Neuron (in vitro differentiated cells): ENCODE measurements at regions not wholly inside any gene's neighbourhood (a gene's known extent, or its start where the extent isn't known, plus 50 kb on each side); places are given as distances from the start of the nearest gene placed in this dataset.
A peak's percentile ranks its signal among the peaks of the same experiment; 100 is the strongest.
"Not testable (repeated sequence)": the region's sequence is repeated elsewhere in the genome, so short reads cannot be mapped to it uniquely, and the experiment has no call there.

ENCODE experiments used
- H2AFZ ChIP-seq: one replicate; pipeline ENCODE4 v1.6.1; 2013; ENCODE audit warnings: low read depth, mild to moderate bottlenecking, inconsistent platforms, low read length, moderate library complexity
- H3K27me3 ChIP-seq: one replicate; pipeline ENCODE4 v1.6.1; 2013; ENCODE audit warnings: low read length; ENCODE audit not compliant: insufficient read depth
- H3K36me3 ChIP-seq: one replicate; pipeline ENCODE4 v1.6.1; 2013; ENCODE audit warnings: low read length; ENCODE audit not compliant: insufficient read depth
- H3K4me1 ChIP-seq: one replicate; pipeline ENCODE4 v1.6.1; 2013; ENCODE audit warnings: low read length; ENCODE audit not compliant: insufficient read depth
- H3K4me3 ChIP-seq: 2 replicates; pipeline ENCODE4 v1.5.1; 2013; ENCODE audit warnings: mild to moderate bottlenecking, low read length, moderate library complexity
- H3K9me3 ChIP-seq: one replicate; pipeline ENCODE4 v1.6.1; 2013; ENCODE audit warnings: low read length

DNA sequence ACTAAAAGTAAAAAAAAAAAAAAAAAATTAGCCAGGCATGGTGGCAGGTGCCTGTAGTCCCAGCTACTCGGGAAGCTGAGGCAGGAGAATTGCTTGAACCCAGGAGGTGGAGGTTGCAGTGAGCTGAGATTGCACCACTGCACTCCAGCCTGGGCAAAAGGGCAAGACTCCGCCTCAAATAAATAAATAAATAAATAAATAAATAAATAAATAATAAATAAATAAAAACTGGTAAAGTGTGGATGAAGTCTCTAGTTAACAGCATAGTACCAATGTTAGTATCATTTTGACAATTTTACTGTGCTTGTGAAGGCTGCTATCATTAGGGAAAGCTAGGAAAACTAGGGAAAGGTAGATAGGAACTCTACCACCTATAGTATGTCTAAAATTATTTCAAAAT is 581.0 kb upstream of the ID4 start:
- not testable (repeated sequence) for H2AFZ ChIP-seq, H3K9me3 ChIP-seq, H3K27me3 ChIP-seq, H3K36me3 ChIP-seq, H3K4me1 ChIP-seq, H3K4me3 ChIP-seq

DNA sequence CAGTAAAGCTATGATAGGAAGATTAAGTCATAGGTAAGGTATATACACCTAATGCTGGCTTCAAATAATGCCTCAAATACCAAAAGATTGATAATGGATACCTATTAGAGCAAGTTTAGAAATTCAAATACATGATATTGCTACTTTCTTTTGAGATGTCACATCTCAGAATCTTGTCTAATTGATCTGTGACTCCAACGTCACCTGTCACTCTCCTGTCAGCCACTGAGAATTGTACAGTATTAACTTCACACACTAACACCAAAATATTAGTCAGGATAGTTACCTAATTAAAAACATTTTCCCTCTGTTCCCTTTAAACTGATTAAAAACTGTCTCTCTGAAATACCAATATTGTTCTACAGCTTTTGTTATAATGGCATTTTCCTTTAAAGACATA is 575.5 kb upstream of the ID4 start:
- no peaks in the 10 kb centered on the region for H3K4me1 ChIP-seq
- no peaks in the 10 kb centered on the region for H3K36me3 ChIP-seq

DNA sequence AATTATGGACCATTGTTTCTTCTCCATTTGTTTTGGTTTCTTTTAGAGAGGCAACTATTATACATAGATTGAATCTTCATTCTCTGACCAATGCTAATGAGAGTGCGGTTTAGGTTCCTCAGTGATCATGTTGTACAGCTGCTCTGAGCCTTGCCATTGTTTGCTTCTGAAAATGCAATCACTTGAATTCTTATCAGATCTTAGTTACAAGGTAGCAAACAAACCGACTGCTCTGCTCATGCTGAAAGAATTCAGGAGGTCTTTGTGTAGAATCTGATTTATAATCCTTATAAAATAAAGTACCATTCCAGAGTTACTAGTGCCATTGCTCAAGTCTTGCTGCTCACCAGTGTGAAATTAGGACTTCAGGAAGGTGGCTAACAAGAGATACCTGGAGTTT is 569.1 kb upstream of the ID4 start:
- no peaks in the 10 kb centered on the region for H3K36me3 ChIP-seq
- H3K27me3 ChIP-seq = no peaks in the 10 kb centered on the region
- no peak overlapping the region for H2AFZ ChIP-seq
- no peak overlapping the region for H3K4me3 ChIP-seq
- no peaks in the 10 kb centered on the region for H3K9me3 ChIP-seq
- H3K4me1 ChIP-seq = no peaks in the 10 kb centered on the region

More for the DNA sequence above, 575.5 kb upstream of the ID4 start:
- Histone ChIP-seq H3K9me3 (no peaks in the 10 kb centered on the region), H3K4me3 (no peak overlapping the region), H2AFZ (no peak overlapping the region), H3K27me3 (no peaks in the 10 kb centered on the region)

DNA sequence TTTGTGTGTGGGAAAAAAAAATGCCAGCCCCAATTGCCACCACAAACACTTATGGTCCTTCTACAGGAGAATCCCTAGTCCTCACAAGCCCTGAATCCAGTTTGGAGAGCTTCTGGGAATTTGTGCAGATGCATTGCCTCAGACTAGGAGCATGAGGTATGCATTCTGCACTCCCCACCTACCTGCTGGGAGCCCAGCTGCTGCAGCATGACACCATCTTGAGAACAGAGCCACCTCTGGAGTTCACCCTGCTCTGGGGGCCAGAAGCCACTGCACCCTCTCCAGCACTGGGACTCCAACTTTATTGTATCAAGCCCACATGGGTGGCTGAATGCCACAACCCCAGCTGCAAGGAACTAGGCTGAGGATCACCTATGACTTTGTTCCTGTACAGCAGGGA is 568.5 kb upstream of the ID4 start:
- Histone ChIP-seq H3K4me1 (no peaks in the 10 kb centered on the region), H3K27me3 (no peaks in the 10 kb centered on the region), H2AFZ (no peak overlapping the region), H3K36me3 (no peaks in the 10 kb centered on the region), H3K9me3 (no peaks in the 10 kb centered on the region), H3K4me3 (no peak overlapping the region)

DNA sequence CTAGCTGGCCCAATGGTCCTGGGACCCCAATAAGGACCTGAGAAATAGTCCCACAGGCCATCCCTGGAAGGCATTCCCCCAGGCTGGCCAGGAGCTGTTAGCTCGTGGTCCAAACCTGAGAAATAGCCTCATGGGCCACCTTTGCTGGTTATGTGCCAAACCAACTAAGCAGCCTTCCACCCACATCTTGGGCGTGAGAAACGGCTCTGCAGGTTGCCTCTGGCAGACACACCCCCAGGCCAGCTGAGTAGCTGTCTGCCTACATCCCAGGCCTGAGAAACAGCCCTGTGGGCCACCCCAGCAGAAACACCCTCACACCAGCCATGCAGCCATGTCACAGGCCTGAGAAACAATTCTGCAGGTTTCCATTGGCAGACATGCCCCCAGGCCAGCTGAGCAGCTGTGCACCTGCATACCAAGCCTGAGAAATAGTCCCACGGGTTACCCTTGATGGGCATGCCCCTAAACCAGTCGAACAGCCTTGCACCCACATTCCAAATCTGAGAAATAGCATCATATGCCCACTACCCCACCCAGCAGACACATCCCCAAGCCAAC is 567.8 kb upstream of the ID4 start:
- H3K9me3 ChIP-seq = no peaks in the 10 kb centered on the region
- H3K4me1 ChIP-seq = no peaks in the 10 kb centered on the region
- H3K4me3 ChIP-seq = no peak overlapping the region
- no peaks in the 10 kb centered on the region for H3K36me3 ChIP-seq
- H2AFZ ChIP-seq = no peak overlapping the region
- H3K27me3 ChIP-seq = no peaks in the 10 kb centered on the region

DNA sequence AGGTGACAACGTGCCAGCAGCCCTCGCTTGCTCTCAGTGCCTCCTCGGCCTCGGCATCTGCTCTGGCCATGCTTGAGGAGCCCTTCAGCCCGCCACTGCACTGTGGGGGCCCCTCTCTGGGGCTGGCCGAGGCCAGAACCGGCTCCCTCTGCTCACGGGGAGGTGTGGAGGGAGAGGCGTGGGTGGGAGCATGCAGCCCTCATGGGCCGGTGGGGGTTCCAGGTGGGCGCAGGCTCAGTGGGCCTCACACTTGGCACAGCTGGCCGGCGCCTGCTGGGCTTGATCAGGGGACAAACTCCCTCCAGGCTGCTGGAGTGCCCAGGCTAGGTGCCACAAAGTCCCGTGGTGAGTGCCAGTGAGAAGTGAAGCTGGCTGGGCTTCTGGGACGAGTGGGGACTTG is 566.6 kb upstream of the ID4 start:
- H3K9me3 ChIP-seq = no peaks in the 10 kb centered on the region
- H3K4me1 ChIP-seq = no peaks in the 10 kb centered on the region
- no peak overlapping the region for H3K4me3 ChIP-seq
- H3K27me3 ChIP-seq = no peaks in the 10 kb centered on the region
- H3K36me3 ChIP-seq = no peaks in the 10 kb centered on the region
- H2AFZ ChIP-seq = no peak overlapping the region

DNA sequence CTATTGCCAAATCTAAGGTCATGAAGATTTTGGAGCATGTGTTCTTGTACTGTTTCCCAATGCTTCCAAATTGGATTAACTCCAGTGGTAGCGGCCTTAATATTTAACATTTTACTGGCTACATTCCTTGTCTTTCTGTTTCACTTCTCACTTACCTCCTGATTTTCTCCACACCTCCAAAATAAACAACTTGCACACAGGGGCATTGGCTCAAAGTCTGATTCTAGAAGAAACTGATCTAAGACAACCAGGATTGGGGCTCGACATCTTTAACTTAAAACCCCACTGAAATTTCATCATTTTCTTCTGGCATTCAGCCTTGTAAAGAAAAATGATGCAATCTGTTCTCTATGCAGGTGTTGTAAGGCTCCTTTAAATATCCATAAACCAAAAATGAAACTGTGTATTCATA is 557.9 kb upstream of the ID4 start:
- Histone ChIP-seq H3K4me3 (no peak overlapping the region), H3K4me1 (no peaks in the 10 kb centered on the region), H3K9me3 (no peaks in the 10 kb centered on the region), H3K36me3 (no peaks in the 10 kb centered on the region), H3K27me3 (no peaks in the 10 kb centered on the region), H2AFZ (no peak overlapping the region)

DNA sequence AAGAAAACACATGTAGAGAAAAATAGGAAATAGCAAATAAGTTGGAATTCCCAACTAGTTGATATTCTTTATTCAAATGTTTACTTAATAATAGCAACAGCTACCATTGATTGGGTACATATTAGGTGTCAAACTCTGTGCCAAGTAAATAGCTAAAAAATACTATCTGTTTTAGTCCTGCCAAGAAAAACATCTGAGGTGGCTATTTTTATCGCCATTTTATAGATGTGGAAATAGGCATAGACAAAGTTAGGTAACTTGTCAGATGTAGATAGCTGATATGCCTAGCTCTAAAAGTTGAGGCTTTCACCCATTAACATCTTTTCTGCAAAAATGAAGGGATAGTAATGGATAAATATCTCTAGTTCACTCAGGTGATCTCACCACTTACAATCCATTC is 549.2 kb upstream of the ID4 start:
- no peaks in the 10 kb centered on the region for H3K36me3 ChIP-seq
- no peaks in the 10 kb centered on the region for H3K27me3 ChIP-seq
- no peaks in the 10 kb centered on the region for H3K4me1 ChIP-seq
- H2AFZ ChIP-seq = no peak overlapping the region
- no peaks in the 10 kb centered on the region for H3K9me3 ChIP-seq
- H3K4me3 ChIP-seq = no peak overlapping the region

DNA sequence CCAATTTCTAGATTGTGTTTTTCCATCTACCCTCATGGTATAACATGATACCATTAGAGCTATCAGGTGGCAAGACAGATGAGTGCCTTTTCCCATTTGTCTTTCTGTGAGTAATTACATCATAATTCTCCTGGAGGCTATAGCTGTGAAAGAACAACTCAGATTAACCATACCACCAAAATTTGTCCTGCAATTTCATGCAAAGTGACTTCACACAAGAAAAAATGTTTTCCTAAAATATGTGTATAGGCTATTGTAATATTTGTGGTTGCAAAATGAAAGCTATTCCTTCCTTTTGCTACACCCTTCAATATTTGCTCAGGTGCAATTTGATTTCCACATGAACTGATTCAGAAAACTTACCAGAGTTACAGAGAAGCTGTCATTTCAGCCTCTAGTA is 547.7 kb upstream of the ID4 start:
- no peak overlapping the region for H3K4me3 ChIP-seq
- H3K36me3 ChIP-seq = no peaks in the 10 kb centered on the region
- H3K9me3 ChIP-seq = no peaks in the 10 kb centered on the region
- H2AFZ ChIP-seq = no peak overlapping the region
- H3K27me3 ChIP-seq = no peaks in the 10 kb centered on the region
- H3K4me1 ChIP-seq = no peaks in the 10 kb centered on the region

DNA sequence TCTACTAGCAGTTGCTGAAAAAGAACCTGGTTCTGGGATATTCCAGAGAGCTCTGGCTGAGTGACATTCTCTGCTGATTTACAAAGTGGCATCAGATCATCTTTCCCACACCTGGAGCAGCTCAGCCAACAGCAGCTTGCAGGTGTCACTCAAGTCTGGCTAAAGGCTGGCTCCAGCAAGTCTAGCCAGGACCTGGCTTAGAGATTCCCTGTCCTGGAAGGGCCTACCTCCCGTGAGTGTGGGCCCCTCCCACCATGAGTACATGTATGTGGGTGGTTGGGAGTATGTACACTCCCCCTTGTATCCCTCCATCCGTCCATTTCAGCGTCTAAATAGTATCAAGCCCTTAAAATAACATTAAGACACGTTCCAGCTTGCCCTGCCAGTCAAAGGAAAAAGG is 539.3 kb upstream of the ID4 start:
- Histone ChIP-seq H3K9me3 (no peaks in the 10 kb centered on the region), H3K27me3 (no peaks in the 10 kb centered on the region), H3K36me3 (no peaks in the 10 kb centered on the region), H3K4me1 (peaks cover 36% of the 10 kb centered on the region), H3K4me3 (no peak overlapping the region), H2AFZ (peak overlapping the region; percentile 51)

DNA sequence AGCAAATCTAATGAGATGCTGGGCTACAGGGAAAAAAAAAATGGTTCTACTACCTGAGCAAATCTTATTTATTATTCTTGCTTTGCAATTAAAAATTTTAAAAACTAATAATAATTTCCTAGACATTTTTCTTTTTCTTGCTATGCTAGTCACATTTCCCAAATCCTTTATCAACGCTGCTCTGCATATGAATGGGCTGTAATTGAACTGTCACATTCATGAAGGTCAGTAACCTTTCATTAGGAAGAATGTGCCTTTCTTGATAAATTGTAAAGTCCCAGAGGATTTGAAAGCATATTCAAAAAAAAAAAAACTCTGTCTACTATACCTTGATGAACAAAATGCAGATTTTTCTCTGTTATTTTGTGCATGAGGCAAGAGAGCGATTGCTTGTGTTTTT is 538.7 kb upstream of the ID4 start:
- no peaks in the 10 kb centered on the region for H3K9me3 ChIP-seq
- no peak overlapping the region for H3K4me3 ChIP-seq
- H3K27me3 ChIP-seq = no peaks in the 10 kb centered on the region
- peak overlapping the region; percentile 51 for H2AFZ ChIP-seq
- no peaks in the 10 kb centered on the region for H3K36me3 ChIP-seq
- peaks cover 41% of the 10 kb centered on the region for H3K4me1 ChIP-seq

DNA sequence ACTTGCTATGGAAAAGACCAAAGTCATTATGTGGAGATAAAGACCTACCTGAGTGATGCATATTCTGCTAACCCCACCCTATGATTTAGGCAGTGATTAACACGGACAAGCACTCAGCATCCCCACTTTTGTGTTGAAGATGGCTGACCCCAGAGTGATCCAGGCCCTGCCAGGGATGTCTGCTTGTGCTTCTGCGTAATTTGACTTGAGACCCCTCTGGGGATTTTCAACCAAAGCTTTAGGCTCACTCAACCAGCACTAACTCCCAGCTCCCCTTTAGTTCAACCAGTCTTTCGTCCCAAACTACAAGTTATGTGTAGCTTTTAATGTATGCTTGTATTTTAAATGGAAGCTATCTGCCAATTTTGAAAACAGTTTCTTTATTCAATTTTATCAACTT is 538.0 kb upstream of the ID4 start:
- Histone ChIP-seq H3K4me3 (no peak overlapping the region), H3K9me3 (no peaks in the 10 kb centered on the region), H3K4me1 (peaks cover 48% of the 10 kb centered on the region), H2AFZ (no peak overlapping the region), H3K27me3 (no peaks in the 10 kb centered on the region), H3K36me3 (no peaks in the 10 kb centered on the region)

DNA sequence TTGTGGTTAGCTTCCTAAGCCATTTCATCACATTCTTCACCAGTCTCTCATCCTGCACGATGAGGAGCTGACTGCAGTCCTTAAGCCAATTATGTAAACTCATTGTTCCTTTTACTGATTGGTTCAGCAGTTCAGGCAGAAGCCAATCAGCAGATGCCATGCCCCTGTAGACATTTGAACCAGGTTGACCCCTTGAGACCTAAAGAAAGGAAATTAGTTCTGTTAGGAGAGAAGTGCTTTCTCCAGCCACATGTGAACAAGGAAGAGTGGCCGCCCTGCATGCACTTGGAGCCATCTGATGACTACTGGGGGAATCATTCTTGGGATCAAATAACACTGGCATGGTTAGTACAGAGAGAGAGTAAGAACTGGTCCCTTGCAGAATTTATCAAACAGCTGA is 535.2 kb upstream of the ID4 start:
- no peaks in the 10 kb centered on the region for H3K27me3 ChIP-seq
- H3K9me3 ChIP-seq = no peaks in the 10 kb centered on the region
- no peaks in the 10 kb centered on the region for H3K36me3 ChIP-seq
- peaks cover 53% of the 10 kb centered on the region for H3K4me1 ChIP-seq
- no peak overlapping the region for H2AFZ ChIP-seq
- H3K4me3 ChIP-seq = no peak overlapping the region

DNA sequence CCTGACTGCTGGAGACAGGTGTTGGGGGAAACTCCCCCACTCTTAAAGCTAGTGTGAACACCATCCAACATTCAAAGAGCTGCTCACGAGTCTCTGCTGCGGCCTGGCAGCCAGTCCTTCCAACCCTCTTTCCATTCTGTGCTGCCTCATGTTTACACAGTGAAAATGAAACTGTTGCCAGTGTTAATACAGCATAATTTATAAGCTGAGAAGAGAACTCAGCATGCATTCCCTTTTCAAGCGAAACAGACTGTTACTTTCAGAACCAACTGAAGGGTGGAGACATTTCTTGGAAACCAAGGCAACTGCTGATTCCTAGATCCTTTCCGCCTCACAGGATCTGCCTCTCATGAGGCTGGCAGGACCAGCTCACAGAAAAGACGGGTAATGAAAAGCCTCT is 533.8 kb upstream of the ID4 start:
- Histone ChIP-seq H3K27me3 (no peaks in the 10 kb centered on the region), H3K36me3 (no peaks in the 10 kb centered on the region), H3K4me3 (no peak overlapping the region), H3K9me3 (no peaks in the 10 kb centered on the region), H3K4me1 (peaks cover 42% of the 10 kb centered on the region), H2AFZ (peak overlapping the region; percentile 77)
